HFFc6 (cell line): ENCODE measurements at regions not wholly inside any gene's neighbourhood (a gene's known extent, or its start where the extent isn't known, plus 50 kb on each side); places are given as distances from the start of the nearest gene placed in this dataset.
A peak's percentile ranks its signal among the peaks of the same experiment; 100 is the strongest.
"Not testable (repeated sequence)": the region's sequence is repeated elsewhere in the genome, so short reads cannot be mapped to it uniquely, and the experiment has no call there.

Experiments used
- DNase-seq: peaks from one replicate; pipeline ENCODE4 v3.0.0-alpha.2; 2018
- H3K27ac Mint-ChIP-seq: 2 replicates; pipeline ENCODE4 v1.8.0; 2020; ENCODE audit warnings: mild to moderate bottlenecking, mixed read lengths
- H3K27me3 Mint-ChIP-seq: 2 replicates; pipeline ENCODE4 v1.8.0; 2021; ENCODE audit warnings: mild to moderate bottlenecking, moderate library complexity, mixed read lengths; ENCODE audit not compliant: insufficient read depth
- H3K36me3 Mint-ChIP-seq: 2 replicates; pipeline ENCODE4 v1.8.0; 2021; ENCODE audit warnings: low read depth, mixed read lengths
- H3K4me1 Mint-ChIP-seq: 2 replicates; pipeline ENCODE4 v1.8.0; 2020; ENCODE audit warnings: low read depth, mixed read lengths
- H3K4me3 Mint-ChIP-seq: 2 replicates; pipeline ENCODE4 v1.8.0; 2020; ENCODE audit warnings: mild to moderate bottlenecking, moderate library complexity, mixed read lengths
- H3K9me3 Mint-ChIP-seq: 2 replicates; pipeline ENCODE4 v1.8.0; 2020; ENCODE audit warnings: mild to moderate bottlenecking, mixed read lengths
- CTCF ChIP-seq: fragments of 200-600 bp; sonication (generic); IDR thresholded peaks from 2 replicates; pipeline ENCODE4 v1.5.0; 2021; ENCODE audit warnings: antibody characterized with exemption, mild to moderate bottlenecking

- Mint-ChIP-seq H3K27me3 (no peaks in the 10 kb centered on the region), H3K27ac (no peak overlapping the region), H3K4me3 (peak overlapping the region; percentile 13; the same call in 1 of the 2 replicates), H3K36me3 (no peaks in the 10 kb centered on the region), H3K9me3 (no peaks in the 10 kb centered on the region), H3K4me1 (peaks cover 75% of the 10 kb centered on the region)
- TF ChIP-seq CTCF = no peak
- DNase-seq = peak; percentile 55
Observed at GRCh38 chr7:113283861-113284260, 165.5 kb upstream of the SMIM30 start.

- no peak for DNase-seq
- no peak overlapping the region for H3K27ac Mint-ChIP-seq
- no peaks in the 10 kb centered on the region for H3K27me3 Mint-ChIP-seq
- no peaks in the 10 kb centered on the region for H3K9me3 Mint-ChIP-seq
- no peaks in the 10 kb centered on the region for H3K36me3 Mint-ChIP-seq
- H3K4me1 Mint-ChIP-seq = peaks cover 74% of the 10 kb centered on the region
- no peak overlapping the region for H3K4me3 Mint-ChIP-seq
- TF ChIP-seq CTCF = no peak; the same call in 1 of the 2 replicates
Observed at GRCh38 chr7:113282875-113283274, 164.5 kb upstream of the SMIM30 start.

GRCh38 chr7:113281223-113281622 is 162.9 kb upstream of the SMIM30 start:
- no peaks in the 10 kb centered on the region for H3K9me3 Mint-ChIP-seq
- no peak overlapping the region for H3K4me3 Mint-ChIP-seq
- peaks cover 6% of the 10 kb centered on the region; the same call in 1 of the 2 replicates for H3K36me3 Mint-ChIP-seq
- H3K27me3 Mint-ChIP-seq = no peaks in the 10 kb centered on the region
- peaks cover 70% of the 10 kb centered on the region for H3K4me1 Mint-ChIP-seq
- H3K27ac Mint-ChIP-seq = no peak overlapping the region
- TF ChIP-seq CTCF = no peak
- no peak for DNase-seq

GRCh38 chr7:113279256-113279655 is 160.9 kb upstream of the SMIM30 start:
- no peaks in the 10 kb centered on the region for H3K27me3 Mint-ChIP-seq
- no peak overlapping the region for H3K27ac Mint-ChIP-seq
- H3K36me3 Mint-ChIP-seq = peaks cover 19% of the 10 kb centered on the region; the same call in 1 of the 2 replicates
- H3K9me3 Mint-ChIP-seq = peaks cover 6% of the 10 kb centered on the region
- no peak for TF ChIP-seq CTCF
- H3K4me3 Mint-ChIP-seq = no peak overlapping the region
- no peak for DNase-seq
- H3K4me1 Mint-ChIP-seq = peaks cover 55% of the 10 kb centered on the region

GRCh38 chr7:113270790-113271189 is 152.4 kb upstream of the SMIM30 start:
- H3K9me3 Mint-ChIP-seq = peaks cover 22% of the 10 kb centered on the region
- no peaks in the 10 kb centered on the region for H3K27me3 Mint-ChIP-seq

GRCh38 chr7:113269592-113269991 is 151.2 kb upstream of the SMIM30 start:
- Mint-ChIP-seq H3K9me3 (peaks cover 18% of the 10 kb centered on the region), H3K36me3 (peaks cover 16% of the 10 kb centered on the region)
- not testable (repeated sequence) for DNase-seq

More at GRCh38 chr7:113270790-113271189, 152.4 kb upstream of the SMIM30 start:
- Mint-ChIP-seq H3K4me3 (no peak overlapping the region), H3K36me3 (peaks cover 26% of the 10 kb centered on the region), H3K27ac (no peak overlapping the region), H3K4me1 (peaks cover 26% of the 10 kb centered on the region)
- TF ChIP-seq CTCF = no peak
- no peak for DNase-seq

More at GRCh38 chr7:113269592-113269991, 151.2 kb upstream of the SMIM30 start:
- H3K27me3 Mint-ChIP-seq, H3K4me3 Mint-ChIP-seq, H3K27ac Mint-ChIP-seq: not testable (repeated sequence)
- peaks cover 26% of the 10 kb centered on the region for H3K4me1 Mint-ChIP-seq
